Activated naive CD8-positive, alpha-beta T cell treated with anti-CD3 and anti-CD28 coated beads, Interleukin-2, amount 10 ng/mL, durations not matched to agents 7 days and 5 days (primary cell): ENCODE measurements at regions not wholly inside any gene's neighbourhood (a gene's known extent, or its start where the extent isn't known, plus 50 kb on each side); places are given as distances from the start of the nearest gene placed in this dataset.
"Not testable (repeated sequence)": the region's sequence is repeated elsewhere in the genome, so short reads cannot be mapped to it uniquely, and the experiment has no call there.

Experiments used
- ATAC-seq: fragments of 150-1000 bp; cut with Tn5 transposase; one replicate; pipeline ENCODE4 v1.10.0; 2021; ENCODE audit warnings: low read depth, moderate library complexity
- POLR2A ChIA-PET: fragments of 350-600 bp; sonication (Branson Sonifier 250); formaldehyde crosslinking; loops from one replicate; lab custom pipeline; 2021; ENCODE audit warnings: antibody characterized with exemption; lab: Charles Lee
- DNase-seq: peaks from one replicate; pipeline ENCODE4 v3.0.0; 2021
- H3K27ac Mint-ChIP-seq: one replicate; pipeline ENCODE4 v1.8.0; 2022; ENCODE audit warnings: mild to moderate bottlenecking, mixed read lengths
- H3K27me3 Mint-ChIP-seq: one replicate; pipeline ENCODE4 v1.8.0; 2022; ENCODE audit warnings: mild to moderate bottlenecking, moderate library complexity, mixed read lengths
- H3K36me3 Mint-ChIP-seq: one replicate; pipeline ENCODE4 v1.8.0; 2021; ENCODE audit warnings: mild to moderate bottlenecking, mixed read lengths
- H3K4me1 Mint-ChIP-seq: one replicate; pipeline ENCODE4 v1.8.0; 2021; ENCODE audit warnings: mixed read lengths
- H3K4me3 Mint-ChIP-seq: one replicate; pipeline ENCODE4 v1.8.0; 2022; ENCODE audit warnings: mild to moderate bottlenecking, moderate library complexity, mixed read lengths
- H3K9me3 Mint-ChIP-seq: one replicate; pipeline ENCODE4 v1.8.0; 2021; ENCODE audit warnings: mixed read lengths

GRCh38 chr1:203401199-203401877, 50.4 kb upstream of the FMOD start:
- no peaks in the 10 kb centered on the region for H3K36me3 Mint-ChIP-seq
- no peak overlapping the region for H3K27ac Mint-ChIP-seq
- H3K27me3 Mint-ChIP-seq, result peaks cover 32% of the 10 kb centered on the region
- DNase-seq (no peak), ATAC-seq (no peak)
- POLR2A ChIA-PET, result no interaction called here
- H3K4me1 Mint-ChIP-seq, result no peaks in the 10 kb centered on the region
- H3K4me3 Mint-ChIP-seq, result no peak overlapping the region
- H3K9me3 Mint-ChIP-seq, result no peaks in the 10 kb centered on the region

DNA sequence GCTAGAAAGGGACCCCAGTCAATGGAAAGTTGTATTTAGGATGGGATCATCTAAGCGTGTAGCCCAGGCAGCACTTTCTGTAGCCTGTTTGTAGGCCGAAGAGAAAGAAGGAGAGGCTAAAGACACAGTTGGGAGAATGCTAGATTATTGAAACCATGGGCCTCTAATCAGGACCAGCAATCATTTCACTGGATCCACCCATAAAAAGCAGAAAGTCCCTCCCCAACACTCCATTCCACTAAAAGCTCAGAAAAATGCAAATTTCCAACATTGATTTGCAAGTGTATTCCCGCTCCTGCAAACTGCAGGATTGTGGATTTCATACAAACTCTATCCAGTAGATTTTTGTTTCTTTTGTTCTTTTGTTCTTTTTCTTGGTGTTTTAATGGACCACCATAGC, 51.2 kb upstream of the FMOD start:
- peaks cover 29% of the 10 kb centered on the region for H3K27me3 Mint-ChIP-seq
- ATAC-seq, result no peak
- H3K4me3 Mint-ChIP-seq, result no peak overlapping the region
- no peaks in the 10 kb centered on the region for H3K36me3 Mint-ChIP-seq
- H3K9me3 Mint-ChIP-seq, result no peaks in the 10 kb centered on the region
- H3K4me1 Mint-ChIP-seq, result no peaks in the 10 kb centered on the region
- POLR2A ChIA-PET, result no interaction called here
- H3K27ac Mint-ChIP-seq, result no peak overlapping the region
- no peak for DNase-seq

DNA sequence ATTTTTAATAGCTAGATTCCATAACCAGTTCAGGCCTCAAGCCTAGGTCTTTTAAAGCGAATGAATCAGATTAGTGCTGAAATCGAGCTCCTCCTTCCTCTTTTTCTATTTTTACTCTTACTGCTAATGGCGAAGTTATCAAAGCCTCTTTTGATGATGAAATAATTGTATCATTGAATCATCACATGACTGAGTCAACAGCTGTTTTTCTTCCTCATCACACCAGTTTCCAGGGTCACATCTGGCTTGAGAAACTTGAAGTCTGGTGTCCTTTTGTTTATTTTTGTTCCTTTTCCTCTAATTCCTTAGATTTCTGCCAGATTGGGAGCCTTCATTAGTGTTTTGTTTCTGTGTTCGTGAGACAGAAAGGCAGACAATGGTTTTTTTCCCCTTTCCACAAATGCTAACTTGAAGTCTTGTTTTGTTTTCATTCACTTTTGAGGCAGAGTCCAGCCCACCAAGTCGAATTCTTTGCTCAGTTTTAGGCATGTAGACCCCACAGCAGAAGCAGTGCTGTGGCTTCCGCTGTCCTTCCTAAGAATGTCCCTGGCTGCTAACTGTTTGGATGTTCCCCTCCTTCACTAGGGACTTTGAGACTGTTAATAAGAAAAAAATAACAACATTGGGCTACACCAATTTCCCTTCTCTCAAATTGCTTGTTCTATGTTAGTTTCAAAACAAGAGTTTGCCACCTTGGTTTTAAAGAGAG, 51.9 kb upstream of the FMOD start:
- Mint-ChIP-seq H3K36me3 (no peaks in the 10 kb centered on the region), H3K4me3 (no peak overlapping the region), H3K27me3 (peaks cover 27% of the 10 kb centered on the region), H3K9me3 (no peaks in the 10 kb centered on the region), H3K27ac (no peak overlapping the region), H3K4me1 (no peaks in the 10 kb centered on the region)
- ATAC-seq (no peak), DNase-seq (no peak)
- POLR2A ChIA-PET, result no interaction called here

GRCh38 chr1:203403586-203403985, 52.7 kb upstream of the FMOD start:
- ATAC-seq, result no peak
- POLR2A ChIA-PET, result no interaction called here
- Mint-ChIP-seq H3K36me3 (no peaks in the 10 kb centered on the region), H3K9me3 (no peaks in the 10 kb centered on the region), H3K27ac (no peak overlapping the region), H3K27me3 (peaks cover 24% of the 10 kb centered on the region), H3K4me1 (no peaks in the 10 kb centered on the region), H3K4me3 (no peak overlapping the region)
- DNase-seq, result no peak

DNA sequence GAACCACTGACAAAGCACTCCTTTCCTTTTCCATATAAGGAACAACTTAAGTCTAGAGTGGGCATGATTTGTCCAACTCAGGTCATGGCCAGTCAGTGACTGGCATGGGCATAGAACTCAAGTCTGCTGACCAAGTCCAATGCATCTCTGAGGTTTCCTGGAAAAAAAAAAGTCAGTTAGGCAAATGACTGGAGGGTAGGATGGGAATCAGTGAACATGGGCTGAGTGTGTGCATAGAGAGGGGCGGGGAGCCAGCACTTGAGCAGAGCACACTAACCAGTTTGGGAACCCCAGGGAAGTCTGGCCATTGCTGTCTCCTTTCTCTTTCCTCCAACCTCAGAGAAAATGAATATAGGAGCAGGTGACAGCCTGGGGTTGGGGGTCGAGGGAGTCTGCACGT, 53.6 kb upstream of the FMOD start:
- Mint-ChIP-seq H3K4me1 (no peaks in the 10 kb centered on the region), H3K4me3 (no peak overlapping the region), H3K27ac (no peak overlapping the region), H3K27me3 (peaks cover 31% of the 10 kb centered on the region), H3K36me3 (no peaks in the 10 kb centered on the region), H3K9me3 (no peaks in the 10 kb centered on the region)
- POLR2A ChIA-PET, result no interaction called here
- ATAC-seq (no peak), DNase-seq (no peak)

- ATAC-seq (no peak), DNase-seq (no peak)
- Mint-ChIP-seq H3K4me3 (no peak overlapping the region), H3K9me3 (peaks cover 3% of the 10 kb centered on the region), H3K27me3 (peaks cover 34% of the 10 kb centered on the region), H3K27ac (no peak overlapping the region), H3K4me1 (no peaks in the 10 kb centered on the region), H3K36me3 (no peaks in the 10 kb centered on the region)
- POLR2A ChIA-PET, result no interaction called here
These were observed 54.9 kb upstream of the FMOD start for GRCh38 chr1:203405703-203406438.

- Mint-ChIP-seq H3K36me3 (no peaks in the 10 kb centered on the region), H3K27ac (no peak overlapping the region), H3K4me3 (no peak overlapping the region), H3K4me1 (no peaks in the 10 kb centered on the region), H3K27me3 (peaks cover 34% of the 10 kb centered on the region), H3K9me3 (peaks cover 3% of the 10 kb centered on the region)
- DNase-seq (no peak), ATAC-seq (no peak)
- POLR2A ChIA-PET, result no interaction called here
These were observed 55.6 kb upstream of the FMOD start for GRCh38 chr1:203406446-203407045.

DNA sequence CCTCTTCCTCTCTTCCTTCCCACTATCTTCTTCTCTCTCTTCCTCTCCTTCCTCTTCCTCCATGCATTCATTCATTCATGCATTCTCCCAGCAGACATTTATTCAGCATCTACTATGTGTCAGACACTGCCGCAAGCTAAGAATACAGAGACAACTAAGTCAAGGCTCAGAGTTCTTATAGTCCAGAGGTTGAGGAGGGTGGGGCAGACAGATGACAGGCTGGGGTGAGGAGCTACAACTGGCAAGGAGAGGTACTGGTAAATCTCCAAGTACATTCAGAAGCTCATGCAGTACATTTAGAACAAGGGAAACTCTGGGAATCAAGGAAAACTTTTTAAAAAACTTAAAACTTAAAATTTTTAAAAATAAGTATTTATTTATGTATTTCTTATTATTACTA, 56.4 kb upstream of the FMOD start:
- no peak for ATAC-seq
- Mint-ChIP-seq H3K27me3 (peaks cover 34% of the 10 kb centered on the region), H3K36me3 (no peaks in the 10 kb centered on the region)

DNA sequence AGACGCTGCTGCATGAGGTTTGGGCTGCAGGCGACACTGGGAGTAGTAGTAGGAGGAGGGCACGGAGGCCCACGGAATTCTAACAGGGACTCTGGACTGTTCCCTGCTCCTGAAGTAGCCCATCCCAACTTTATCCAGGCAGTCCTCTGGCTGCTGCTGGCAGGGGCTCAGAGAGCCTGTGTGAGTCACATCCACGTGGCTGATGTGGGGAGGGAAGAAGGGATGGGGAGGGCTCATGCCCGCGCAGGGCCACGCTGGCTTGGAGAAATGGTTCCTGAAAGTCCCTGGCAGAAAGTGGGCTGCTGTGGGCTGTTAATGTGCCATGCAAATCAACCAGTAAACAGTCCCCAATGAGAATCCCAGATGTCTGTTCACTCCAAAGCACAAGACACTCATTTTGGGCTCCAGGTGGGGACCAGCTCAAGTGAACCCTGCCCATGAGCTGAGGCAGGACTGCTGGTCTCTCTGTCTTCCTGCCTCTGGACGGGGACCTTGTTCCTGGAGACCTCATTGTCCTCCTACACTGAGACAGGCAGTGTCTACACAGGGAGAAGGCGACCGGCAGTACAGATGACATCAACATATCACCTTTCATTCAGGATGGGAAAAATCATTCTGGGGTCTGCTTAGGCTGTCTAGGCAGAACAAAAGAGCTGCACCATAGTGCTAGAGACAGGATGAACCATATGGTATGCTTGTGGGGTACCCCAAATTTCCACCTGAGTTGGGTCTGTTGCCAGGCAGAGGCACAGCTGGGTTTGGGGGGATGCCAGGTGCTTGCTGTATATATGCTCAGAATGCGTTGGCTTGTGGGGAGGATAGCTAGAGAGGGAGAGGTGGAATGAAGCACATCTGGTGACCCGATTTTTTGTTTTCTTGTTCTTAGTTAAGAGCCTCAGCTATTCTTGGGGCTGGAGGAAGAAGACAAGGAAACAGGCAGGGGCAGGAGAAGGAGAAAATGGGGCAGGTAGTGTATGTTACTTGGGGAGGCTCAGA, 57.9 kb upstream of the FMOD start:
- ATAC-seq, result no peak
- Mint-ChIP-seq H3K4me1 (no peaks in the 10 kb centered on the region), H3K9me3 (peaks cover 3% of the 10 kb centered on the region), H3K27me3 (peaks cover 28% of the 10 kb centered on the region), H3K27ac (no peak overlapping the region), H3K4me3 (no peak overlapping the region), H3K36me3 (no peaks in the 10 kb centered on the region)
- no peak for DNase-seq
- POLR2A ChIA-PET, result no interaction called here

More for the DNA sequence above, 56.4 kb upstream of the FMOD start:
- POLR2A ChIA-PET, result no interaction called here
- H3K4me1 Mint-ChIP-seq, result no peaks in the 10 kb centered on the region
- H3K4me3 Mint-ChIP-seq, result no peak overlapping the region
- no peak overlapping the region for H3K27ac Mint-ChIP-seq
- no peak for DNase-seq
- peaks cover 3% of the 10 kb centered on the region for H3K9me3 Mint-ChIP-seq

DNA sequence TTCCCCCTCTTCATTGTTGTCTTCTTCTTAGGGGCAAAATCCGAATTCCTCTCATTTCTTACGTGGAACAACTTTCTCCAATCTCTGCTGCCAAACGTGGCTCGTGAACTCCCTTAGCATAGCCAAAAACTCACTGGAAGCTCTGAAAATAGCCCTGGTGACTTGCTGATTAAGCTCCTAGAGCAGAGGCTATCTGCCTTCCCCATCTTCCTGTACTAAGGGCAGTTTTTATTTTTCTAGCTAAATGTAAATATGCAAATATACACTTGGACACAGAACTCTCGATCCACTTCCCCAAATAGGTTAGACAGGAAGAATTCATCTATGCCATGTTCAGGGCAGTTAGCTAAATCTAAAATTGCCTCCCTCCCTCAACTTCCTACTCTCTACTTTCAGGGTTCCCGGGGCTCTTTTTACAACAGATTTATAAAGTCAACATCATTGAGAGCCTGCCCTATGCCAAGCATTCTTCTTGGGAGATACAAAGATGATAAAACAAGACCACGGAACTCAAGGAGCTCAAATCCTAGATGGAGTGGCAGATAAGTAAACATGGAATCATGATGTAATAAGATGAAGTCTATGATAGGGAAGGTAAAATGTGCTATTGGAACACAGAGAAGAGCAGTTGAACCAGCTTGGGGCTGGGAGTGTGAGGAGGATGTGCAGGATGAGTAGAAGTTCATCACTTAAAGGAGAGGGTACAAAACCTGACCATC, 59.4 kb upstream of the FMOD start:
- no peak for ATAC-seq
- Mint-ChIP-seq H3K4me1 (no peaks in the 10 kb centered on the region), H3K27me3 (peaks cover 24% of the 10 kb centered on the region), H3K9me3 (peaks cover 3% of the 10 kb centered on the region), H3K4me3 (no peak overlapping the region), H3K27ac (no peak overlapping the region), H3K36me3 (no peaks in the 10 kb centered on the region)
- DNase-seq, result no peak
- POLR2A ChIA-PET, result no interaction called here

DNA sequence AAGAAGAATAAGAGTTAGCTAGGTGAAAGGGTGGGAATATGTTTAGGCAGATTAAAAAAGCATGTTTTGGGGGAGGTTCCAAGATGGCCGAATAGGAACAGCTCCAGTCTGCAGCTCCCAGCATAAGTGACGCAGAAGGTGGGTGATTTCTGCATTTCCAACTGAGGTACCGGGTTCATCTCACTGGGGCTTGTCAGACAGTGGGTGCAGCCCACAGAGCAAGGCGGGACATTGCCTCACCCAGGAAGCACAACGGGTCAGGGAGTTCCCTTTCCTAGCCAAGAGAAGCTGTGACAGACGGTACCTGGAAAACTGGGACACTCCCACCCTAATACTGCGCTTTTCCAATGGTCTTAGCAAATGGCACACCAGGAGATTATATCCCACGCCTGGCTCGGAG, 60.5 kb upstream of the FMOD start:
- H3K4me1 Mint-ChIP-seq, H3K9me3 Mint-ChIP-seq, ATAC-seq, DNase-seq, H3K36me3 Mint-ChIP-seq, POLR2A ChIA-PET, H3K4me3 Mint-ChIP-seq, H3K27ac Mint-ChIP-seq: not testable (repeated sequence)
- peaks cover 27% of the 10 kb centered on the region for H3K27me3 Mint-ChIP-seq

DNA sequence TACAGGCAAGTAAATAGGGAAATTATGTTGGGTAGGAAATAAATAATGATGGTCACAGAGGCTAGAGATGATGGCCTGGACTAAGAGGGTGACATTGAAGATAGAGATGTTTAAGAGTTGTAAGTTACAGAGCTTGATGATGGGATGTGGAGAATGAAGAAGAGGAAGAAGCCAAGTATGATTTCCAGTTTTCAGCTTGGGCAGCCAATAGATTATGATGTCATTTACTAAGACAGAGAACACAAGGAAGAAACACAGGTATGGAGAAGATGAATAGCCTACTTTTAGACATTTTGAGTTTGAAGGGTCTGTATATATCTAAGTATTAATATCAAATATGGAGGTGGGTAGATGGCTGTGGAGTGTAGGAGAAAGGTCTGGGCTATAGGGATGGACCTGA, 56.0 kb upstream of the PRELP start:
- H3K4me3 Mint-ChIP-seq, result no peak overlapping the region
- H3K36me3 Mint-ChIP-seq, result no peaks in the 10 kb centered on the region
- no peak overlapping the region for H3K27ac Mint-ChIP-seq
- peaks cover 24% of the 10 kb centered on the region for H3K27me3 Mint-ChIP-seq
- no peaks in the 10 kb centered on the region for H3K4me1 Mint-ChIP-seq
- no peaks in the 10 kb centered on the region for H3K9me3 Mint-ChIP-seq
- ATAC-seq, result no peak
- DNase-seq, result no peak
- POLR2A ChIA-PET, result no interaction called here
